ENCODE measurements at regions not wholly inside any gene's neighbourhood (a gene's known extent, or its start where the extent isn't known, plus 50 kb on each side); places are given as distances from the start of the nearest gene placed in this dataset.

DNA sequence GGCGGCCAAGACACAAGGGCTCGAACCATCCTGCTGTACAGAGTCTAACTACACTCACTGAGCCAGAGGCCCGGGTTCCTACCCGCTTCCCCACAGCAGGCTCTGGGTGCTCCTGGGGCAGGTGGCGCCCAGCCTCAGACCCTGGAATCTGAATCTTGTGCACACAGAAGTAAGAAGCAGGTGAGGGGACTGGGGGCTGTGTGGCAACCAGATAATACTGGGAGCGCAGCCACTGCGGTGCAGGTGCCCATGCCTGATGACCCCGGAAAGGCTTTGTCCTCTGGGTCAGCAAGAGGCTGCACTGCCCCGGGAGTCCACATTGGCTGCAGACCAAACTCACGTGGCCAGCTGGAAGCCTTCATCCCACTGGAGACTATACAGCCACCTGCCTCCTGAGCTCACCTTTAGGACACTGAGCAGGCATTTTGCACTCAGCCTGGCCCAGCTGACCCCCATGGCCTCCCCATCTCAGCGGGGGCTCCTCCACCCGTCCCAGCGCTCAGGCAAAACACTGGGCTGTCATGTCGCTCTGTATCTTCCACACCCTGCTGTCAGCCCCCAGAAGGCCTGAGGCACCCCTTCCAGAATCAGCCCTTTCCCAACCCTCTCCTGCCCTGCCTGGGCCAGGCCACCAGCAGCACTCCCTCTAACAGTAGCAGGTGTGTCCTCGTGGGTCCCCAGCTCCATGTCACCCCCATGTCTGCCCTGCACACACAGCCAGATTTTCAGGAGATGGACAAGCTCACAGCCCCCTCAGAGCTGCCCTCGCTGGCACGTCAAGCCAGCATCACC is 101.0 kb upstream of the IQSEC1 start:
- TF ChIP-seq, protein P1, sequence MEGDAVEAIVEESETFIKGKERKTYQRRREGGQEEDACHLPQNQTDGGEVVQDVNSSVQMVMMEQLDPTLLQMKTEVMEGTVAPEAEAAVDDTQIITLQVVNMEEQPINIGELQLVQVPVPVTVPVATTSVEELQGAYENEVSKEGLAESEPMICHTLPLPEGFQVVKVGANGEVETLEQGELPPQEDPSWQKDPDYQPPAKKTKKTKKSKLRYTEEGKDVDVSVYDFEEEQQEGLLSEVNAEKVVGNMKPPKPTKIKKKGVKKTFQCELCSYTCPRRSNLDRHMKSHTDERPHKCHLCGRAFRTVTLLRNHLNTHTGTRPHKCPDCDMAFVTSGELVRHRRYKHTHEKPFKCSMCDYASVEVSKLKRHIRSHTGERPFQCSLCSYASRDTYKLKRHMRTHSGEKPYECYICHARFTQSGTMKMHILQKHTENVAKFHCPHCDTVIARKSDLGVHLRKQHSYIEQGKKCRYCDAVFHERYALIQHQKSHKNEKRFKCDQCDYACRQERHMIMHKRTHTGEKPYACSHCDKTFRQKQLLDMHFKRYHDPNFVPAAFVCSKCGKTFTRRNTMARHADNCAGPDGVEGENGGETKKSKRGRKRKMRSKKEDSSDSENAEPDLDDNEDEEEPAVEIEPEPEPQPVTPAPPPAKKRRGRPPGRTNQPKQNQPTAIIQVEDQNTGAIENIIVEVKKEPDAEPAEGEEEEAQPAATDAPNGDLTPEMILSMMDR (IDR thresholded peaks at IDR 0.05): no peak
- no peaks in the 10 kb centered on the region for H3K27me3 ChIP-seq
- intact Hi-C loops (cut with DNase I): no loop called here
- H3K27ac ChIP-seq: no peak overlapping the region
- H3K9ac ChIP-seq (ENCODE audit: low read depth in 2 of 2, low read length in 2 of 2): no peak overlapping the region
- H3K4me3 ChIP-seq: no peak overlapping the region
- H3K36me3 ChIP-seq: no peaks in the 10 kb centered on the region
- no peaks in the 10 kb centered on the region for H3K9me3 ChIP-seq
- no peak for DNase-seq
- H3K4me1 ChIP-seq: no peaks in the 10 kb centered on the region

DNA sequence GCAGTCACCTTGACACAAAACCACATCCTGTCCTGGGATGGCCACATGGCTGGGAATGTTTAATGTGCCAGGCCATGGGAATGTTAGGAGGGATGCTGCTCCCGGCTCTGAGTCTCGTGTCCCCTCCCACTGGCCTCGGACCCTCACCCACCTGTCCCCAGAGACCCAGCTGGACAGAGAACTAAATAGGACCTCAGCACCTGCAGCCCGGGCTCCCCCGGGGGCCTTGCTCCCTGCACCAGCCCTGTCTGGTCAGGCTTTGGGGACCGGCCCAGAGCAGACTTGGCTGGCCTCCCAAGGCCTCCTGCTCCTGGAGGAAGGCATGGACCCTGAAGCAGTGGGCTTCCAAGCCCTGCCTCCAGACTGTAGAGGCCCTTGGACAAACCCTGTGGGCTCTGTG is 100.0 kb upstream of the IQSEC1 start:
- TF ChIP-seq, protein P1 (IDR thresholded peaks at IDR 0.05): no peak
- no peak overlapping the region for H3K27ac ChIP-seq
- intact Hi-C loops (cut with DNase I): no loop called here
- no peak for DNase-seq
- no peak overlapping the region for H3K4me3 ChIP-seq
- H3K4me1 ChIP-seq: no peaks in the 10 kb centered on the region
- H3K36me3 ChIP-seq: no peaks in the 10 kb centered on the region
- no peaks in the 10 kb centered on the region for H3K27me3 ChIP-seq
- H3K9me3 ChIP-seq: no peaks in the 10 kb centered on the region
- no peak overlapping the region for H3K9ac ChIP-seq (ENCODE audit: low read depth in 2 of 2, low read length in 2 of 2)

DNA sequence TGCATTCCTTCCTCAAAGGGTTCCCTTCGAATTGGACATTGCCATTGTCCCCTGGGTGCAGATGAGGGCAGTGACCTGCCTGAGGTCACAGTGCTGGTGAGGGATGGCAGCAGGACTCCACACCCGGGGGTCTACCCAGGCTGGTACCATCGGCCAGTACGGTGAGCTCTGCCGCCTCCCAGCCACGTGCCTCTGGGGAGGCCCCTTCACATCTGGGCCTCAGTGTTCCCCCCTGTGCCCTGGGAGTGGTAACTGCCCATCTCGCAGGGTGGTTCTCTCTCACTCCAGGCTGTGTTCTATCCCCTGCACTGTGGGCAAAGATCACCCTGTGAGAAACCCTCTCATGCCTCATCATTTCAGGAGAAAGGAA is 99.4 kb upstream of the IQSEC1 start:
- intact Hi-C loops (cut with DNase I): no loop called here
- TF ChIP-seq, protein P1 (IDR thresholded peaks at IDR 0.05): no peak
- DNase-seq: no peak
- Histone ChIP-seq H3K27ac (no peak overlapping the region), H3K27me3 (no peaks in the 10 kb centered on the region), H3K4me1 (no peaks in the 10 kb centered on the region), H3K9ac (ENCODE audit: low read depth in 2 of 2, low read length in 2 of 2) (no peak overlapping the region), H3K4me3 (no peak overlapping the region), H3K36me3 (no peaks in the 10 kb centered on the region), H3K9me3 (no peaks in the 10 kb centered on the region)

DNA sequence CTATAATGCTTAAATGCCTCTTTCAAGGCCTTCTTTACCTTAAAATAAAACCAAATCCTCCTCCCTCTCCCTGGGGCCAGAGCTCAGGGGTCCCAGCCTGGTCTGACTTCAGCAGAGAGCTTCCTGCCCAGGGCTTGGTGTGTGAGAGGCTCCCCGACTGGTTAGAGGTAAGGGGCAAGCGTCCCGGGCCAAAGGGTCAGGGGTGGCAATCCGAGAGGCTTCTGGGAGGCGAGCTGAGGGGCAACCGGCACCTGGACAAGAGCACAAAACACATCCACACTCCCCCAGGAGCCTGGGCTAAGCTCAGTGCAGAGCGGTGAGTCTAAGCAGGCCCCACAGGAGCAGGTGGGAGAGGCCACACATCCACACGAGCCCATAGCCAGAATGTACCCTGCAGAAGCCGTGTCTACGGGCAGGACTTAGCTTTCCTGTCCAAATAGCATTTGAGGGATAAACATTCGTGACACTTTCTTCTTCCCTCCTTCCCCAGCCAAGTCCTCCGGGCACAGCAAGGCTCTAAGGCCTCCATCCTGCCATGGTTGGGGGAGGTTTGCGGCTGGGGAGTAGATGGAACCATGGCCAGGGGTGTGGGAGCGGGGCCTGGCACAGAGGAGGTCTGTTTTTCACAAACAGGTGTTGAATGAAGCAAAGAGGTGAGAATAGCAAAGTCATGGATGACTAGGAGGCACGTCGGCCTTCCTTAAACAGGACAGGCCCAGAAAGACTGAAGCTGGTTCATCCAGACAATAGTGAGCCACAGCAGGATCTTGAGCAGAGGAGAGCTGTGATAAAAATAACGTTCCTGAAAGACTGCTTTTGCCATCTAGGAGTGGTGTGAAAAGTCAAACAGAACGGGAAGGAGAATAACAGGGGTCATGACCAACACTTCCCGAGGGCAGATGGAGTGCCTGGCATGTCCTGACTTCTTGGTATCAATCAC is 98.7 kb upstream of the IQSEC1 start:
- H3K27ac ChIP-seq: no peak overlapping the region
- H3K9ac ChIP-seq (ENCODE audit: low read depth in 2 of 2, low read length in 2 of 2): no peak overlapping the region
- H3K4me3 ChIP-seq: no peak overlapping the region
- H3K4me1 ChIP-seq: no peaks in the 10 kb centered on the region
- no peaks in the 10 kb centered on the region for H3K36me3 ChIP-seq
- no peaks in the 10 kb centered on the region for H3K27me3 ChIP-seq
- intact Hi-C loops (cut with DNase I): no loop called here
- TF ChIP-seq, protein P1 (IDR thresholded peaks at IDR 0.05): no peak
- H3K9me3 ChIP-seq: no peaks in the 10 kb centered on the region
- no peak for DNase-seq

DNA sequence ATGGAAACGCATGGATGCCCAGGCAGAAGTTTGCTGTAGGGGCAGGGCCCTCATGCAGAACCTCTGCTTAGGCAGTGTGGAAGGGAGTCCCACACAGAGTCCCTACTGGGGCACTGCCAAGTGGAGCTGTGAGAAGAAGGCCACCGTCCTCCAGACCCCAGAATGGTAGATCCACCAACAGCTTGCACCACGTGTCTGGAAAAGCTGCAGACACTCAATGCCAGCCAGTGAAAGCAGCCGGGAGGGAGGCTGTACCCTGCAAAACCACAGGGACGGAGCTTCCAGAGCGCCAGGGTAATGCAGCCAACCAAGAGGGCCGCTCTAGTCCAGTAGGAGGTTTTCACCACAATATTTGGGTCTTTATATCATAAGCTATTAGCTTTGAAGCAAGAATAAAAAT is 97.1 kb upstream of the IQSEC1 start:
- Histone ChIP-seq H3K4me3 (no peak overlapping the region), H3K27ac (no peak overlapping the region), H3K9me3 (no peaks in the 10 kb centered on the region), H3K9ac (ENCODE audit: low read depth in 2 of 2, low read length in 2 of 2) (no peak overlapping the region), H3K36me3 (no peaks in the 10 kb centered on the region), H3K27me3 (no peaks in the 10 kb centered on the region), H3K4me1 (no peaks in the 10 kb centered on the region)
- intact Hi-C loops (cut with DNase I): no loop called here
- TF ChIP-seq, protein P1 (IDR thresholded peaks at IDR 0.05): no peak
- DNase-seq: no peak
